ENCODE measurements at regions not wholly inside any gene's neighbourhood (a gene's known extent, or its start where the extent isn't known, plus 50 kb on each side); places are given as distances from the start of the nearest gene placed in this dataset.

DNA sequence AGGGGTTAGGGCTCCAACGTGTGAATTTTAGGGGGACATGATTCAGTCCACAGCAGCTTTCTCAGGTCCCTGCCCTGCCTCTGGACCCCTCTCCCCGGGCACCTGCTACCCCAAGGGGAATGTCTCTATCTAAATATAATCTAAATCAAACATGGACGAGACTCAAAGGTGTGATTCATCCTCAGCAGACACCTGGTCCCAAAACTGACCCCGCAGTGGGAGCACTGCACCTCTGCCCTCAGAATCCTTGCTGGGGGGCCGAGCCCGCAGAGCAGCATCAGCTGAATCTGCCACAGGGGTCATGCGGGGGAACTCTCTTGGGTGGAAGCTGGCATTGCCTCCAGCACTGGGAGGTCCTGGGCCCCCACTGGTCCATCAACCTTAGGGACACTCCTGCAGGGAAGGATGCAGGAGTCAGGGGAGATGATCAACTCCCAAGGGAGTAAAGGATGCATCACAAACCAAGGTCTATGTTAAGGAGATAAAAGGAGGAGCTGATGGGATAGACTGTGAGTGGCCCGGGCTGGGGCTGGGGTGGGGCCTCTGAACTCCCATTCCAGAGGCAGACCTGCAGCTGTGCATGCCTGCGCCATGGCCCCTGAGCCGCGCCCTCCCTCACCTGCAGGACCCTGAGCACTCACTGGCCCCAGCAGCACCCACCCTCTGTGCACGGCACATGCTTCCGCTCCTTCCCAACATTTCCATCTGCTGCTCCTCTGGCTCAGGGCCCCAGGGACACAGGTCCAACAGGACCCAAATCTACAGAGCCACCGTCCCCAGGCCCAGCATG is 54.0 kb downstream of the ADRA2C start (continued):
- TF ChIP-seq MBD1 (CRISPR knock-in tag; IDR thresholded peaks at IDR 0.05) = no peak
- TF ChIP-seq ZNF253 (CRISPR knock-in tag; conservative IDR thresholded peaks at IDR 0.05) = no peak

DNA sequence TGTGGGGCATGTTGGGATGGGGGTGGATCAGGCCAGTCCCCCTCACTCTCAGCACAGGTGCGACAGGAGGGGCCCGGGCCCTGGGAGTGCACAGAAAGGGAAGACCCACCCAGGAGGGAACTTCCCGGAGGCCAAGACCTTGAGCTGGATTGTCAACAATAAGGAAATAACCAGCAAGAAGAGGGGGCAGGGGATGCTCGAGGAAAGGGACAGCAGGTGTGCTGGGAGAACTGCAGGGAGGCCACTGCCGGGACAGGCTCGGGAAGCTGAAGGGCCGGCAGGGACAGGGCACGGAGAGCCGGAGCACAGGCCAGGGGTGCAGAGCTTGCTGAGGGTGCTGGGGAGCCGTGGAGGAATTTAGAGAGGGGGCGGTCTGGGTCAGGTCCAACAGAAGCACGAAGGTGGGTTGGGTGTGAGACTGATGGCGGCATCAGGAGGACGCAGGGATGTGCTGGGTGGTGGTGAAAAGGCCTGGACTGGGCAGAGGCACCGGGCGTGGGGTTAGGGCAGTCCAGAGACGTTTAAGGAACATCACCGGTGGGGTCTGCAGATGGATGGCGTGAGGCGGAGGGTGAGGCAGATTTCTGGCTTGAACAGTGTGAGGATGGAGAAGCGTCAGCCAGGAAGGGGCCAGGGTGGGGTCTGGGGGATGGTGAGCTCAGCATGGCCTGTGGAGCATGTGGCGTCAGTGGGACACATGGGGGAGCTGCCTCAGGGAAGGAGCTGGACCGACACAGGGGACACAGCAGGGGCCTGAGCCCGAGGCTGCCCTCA is 54.8 kb downstream of the ADRA2C start:
- in situ Hi-C loops (cut with MboI) = no loop called here
- TF ChIP-seq, protein P1, sequence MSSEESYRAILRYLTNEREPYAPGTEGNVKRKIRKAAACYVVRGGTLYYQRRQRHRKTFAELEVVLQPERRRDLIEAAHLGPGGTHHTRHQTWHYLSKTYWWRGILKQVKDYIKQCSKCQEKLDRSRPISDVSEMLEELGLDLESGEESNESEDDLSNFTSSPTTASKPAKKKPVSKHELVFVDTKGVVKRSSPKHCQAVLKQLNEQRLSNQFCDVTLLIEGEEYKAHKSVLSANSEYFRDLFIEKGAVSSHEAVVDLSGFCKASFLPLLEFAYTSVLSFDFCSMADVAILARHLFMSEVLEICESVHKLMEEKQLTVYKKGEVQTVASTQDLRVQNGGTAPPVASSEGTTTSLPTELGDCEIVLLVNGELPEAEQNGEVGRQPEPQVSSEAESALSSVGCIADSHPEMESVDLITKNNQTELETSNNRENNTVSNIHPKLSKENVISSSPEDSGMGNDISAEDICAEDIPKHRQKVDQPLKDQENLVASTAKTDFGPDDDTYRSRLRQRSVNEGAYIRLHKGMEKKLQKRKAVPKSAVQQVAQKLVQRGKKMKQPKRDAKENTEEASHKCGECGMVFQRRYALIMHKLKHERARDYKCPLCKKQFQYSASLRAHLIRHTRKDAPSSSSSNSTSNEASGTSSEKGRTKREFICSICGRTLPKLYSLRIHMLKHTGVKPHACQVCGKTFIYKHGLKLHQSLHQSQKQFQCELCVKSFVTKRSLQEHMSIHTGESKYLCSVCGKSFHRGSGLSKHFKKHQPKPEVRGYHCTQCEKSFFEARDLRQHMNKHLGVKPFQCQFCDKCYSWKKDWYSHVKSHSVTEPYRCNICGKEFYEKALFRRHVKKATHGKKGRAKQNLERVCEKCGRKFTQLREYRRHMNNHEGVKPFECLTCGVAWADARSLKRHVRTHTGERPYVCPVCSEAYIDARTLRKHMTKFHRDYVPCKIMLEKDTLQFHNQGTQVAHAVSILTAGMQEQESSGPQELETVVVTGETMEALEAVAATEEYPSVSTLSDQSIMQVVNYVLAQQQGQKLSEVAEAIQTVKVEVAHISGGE (CRISPR knock-in tag; IDR thresholded peaks at IDR 0.05) = no peak
- TF ChIP-seq CC2D1A (IDR thresholded peaks at IDR 0.05) (no peak), FOXJ2 (tag; IDR thresholded peaks at IDR 0.05) (no peak), SMC3 (conservative IDR thresholded peaks at IDR 0.05; ENCODE audit: insufficient read depth, low read depth, low read length) (no peak)
- TF ChIP-seq, protein P2, sequence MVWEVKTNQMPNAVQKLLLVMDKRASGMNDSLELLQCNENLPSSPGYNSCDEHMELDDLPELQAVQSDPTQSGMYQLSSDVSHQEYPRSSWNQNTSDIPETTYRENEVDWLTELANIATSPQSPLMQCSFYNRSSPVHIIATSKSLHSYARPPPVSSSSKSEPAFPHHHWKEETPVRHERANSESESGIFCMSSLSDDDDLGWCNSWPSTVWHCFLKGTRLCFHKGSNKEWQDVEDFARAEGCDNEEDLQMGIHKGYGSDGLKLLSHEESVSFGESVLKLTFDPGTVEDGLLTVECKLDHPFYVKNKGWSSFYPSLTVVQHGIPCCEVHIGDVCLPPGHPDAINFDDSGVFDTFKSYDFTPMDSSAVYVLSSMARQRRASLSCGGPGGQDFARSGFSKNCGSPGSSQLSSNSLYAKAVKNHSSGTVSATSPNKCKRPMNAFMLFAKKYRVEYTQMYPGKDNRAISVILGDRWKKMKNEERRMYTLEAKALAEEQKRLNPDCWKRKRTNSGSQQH (CRISPR knock-in tag; IDR thresholded peaks at IDR 0.05) = no peak
- TF ChIP-seq, protein P3, sequence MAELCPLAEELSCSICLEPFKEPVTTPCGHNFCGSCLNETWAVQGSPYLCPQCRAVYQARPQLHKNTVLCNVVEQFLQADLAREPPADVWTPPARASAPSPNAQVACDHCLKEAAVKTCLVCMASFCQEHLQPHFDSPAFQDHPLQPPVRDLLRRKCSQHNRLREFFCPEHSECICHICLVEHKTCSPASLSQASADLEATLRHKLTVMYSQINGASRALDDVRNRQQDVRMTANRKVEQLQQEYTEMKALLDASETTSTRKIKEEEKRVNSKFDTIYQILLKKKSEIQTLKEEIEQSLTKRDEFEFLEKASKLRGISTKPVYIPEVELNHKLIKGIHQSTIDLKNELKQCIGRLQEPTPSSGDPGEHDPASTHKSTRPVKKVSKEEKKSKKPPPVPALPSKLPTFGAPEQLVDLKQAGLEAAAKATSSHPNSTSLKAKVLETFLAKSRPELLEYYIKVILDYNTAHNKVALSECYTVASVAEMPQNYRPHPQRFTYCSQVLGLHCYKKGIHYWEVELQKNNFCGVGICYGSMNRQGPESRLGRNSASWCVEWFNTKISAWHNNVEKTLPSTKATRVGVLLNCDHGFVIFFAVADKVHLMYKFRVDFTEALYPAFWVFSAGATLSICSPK (IDR thresholded peaks at IDR 0.05; ENCODE audit: borderline replicate concordance) = no peak

More for the DNA sequence above, 54.8 kb downstream of the ADRA2C start:
- peaks cover 0 to 3% of the 10 kb centered on the region in 2 experiments; a peak in 1 of 5 replicates for H3K4me1 ChIP-seq (replicated peaks in 1 of 2; ENCODE audit: control insufficient read depth in 2 of 2, insufficient read depth in 2 of 2, low read length in 2 of 2)
- H3K9me3 ChIP-seq (replicated peaks; ENCODE audit: control insufficient read depth, insufficient read depth, low read depth, low read length) = no peaks in the 10 kb centered on the region
- WGBS (ENCODE audit: insufficient coverage, low coverage, missing lambda C conversion rate) = under 1% methylated on average over 17 of the region's 24 CpGs
- no TSS peak for BruUV-seq (replicated peaks)
- ChIA-PET CTCF (ENCODE audit: low intra/inter-chr PET ratio) (no interaction called here), POLR2A (interaction anchor here (0.8 to 1.1 kb wide), 3 partner anchors 11 to 292 kb away, joined by 3 read pairs; no protein-coding TSS in a partner anchor)
- H2AFZ ChIP-seq (ENCODE audit: low read depth, low read length) = no peak overlapping the region
- FAIRE-seq = no peak
- peaks cover 19 to 71% of the 10 kb centered on the region in 2 experiments; a peak in 4 of 5 replicates for H3K27me3 ChIP-seq (ENCODE audit: control insufficient read depth in 2 of 2, insufficient read depth in 2 of 2, low read length in 2 of 2)
- no peak overlapping the region for H3K4me3 ChIP-seq
- H3K9ac ChIP-seq (ENCODE audit: insufficient read depth in 1 of 2, low read depth in 2 of 2, low read length in 2 of 2) = no peak overlapping the region
- H4K20me1 ChIP-seq (replicated peaks; ENCODE audit: control insufficient read depth, insufficient read depth, low read length) = 0 out of 2 replicates have a peak, but pooled peaks cover 6% of the 10 kb centered on the region
- no peak overlapping the region for H3K4me2 ChIP-seq (ENCODE audit: insufficient read depth, low read length)
- no peaks in the 10 kb centered on the region for H3K79me2 ChIP-seq (ENCODE audit: control insufficient read depth, insufficient read depth, low read length)
- DNase-seq (ENCODE audit: extremely low read depth in 1 of 4, low spot score in 3 of 4) = no peak
- H3K27ac ChIP-seq (ENCODE audit: extremely low read depth, low read depth, low read length) = no peak overlapping the region
- no peaks in the 10 kb centered on the region for H3K9me1 ChIP-seq (ENCODE audit: control insufficient read depth, insufficient read depth, low read length)
- H3K36me3 ChIP-seq (ENCODE audit: control insufficient read depth, insufficient read depth, low read length) = no peaks in the 10 kb centered on the region
- intact Hi-C loops (cut with micrococcal nuclease) = no loop called here
- ATAC-seq = no peak; the same call in 2 of the 3 replicates

Measured in K562 (cell line).